Rectal smooth muscle tissue (tissue), 1 donor: ENCODE measurements at regions not wholly inside any gene's neighbourhood (a gene's known extent, or its start where the extent isn't known, plus 50 kb on each side); places are given as distances from the start of the nearest gene placed in this dataset.

ENCODE experiments used
- H3K27ac ChIP-seq: one replicate; pipeline ENCODE4 v1.7.0; 2013; ENCODE audit warnings: low read depth, low read length, inconsistent platforms
- H3K27me3 ChIP-seq: one replicate; pipeline ENCODE4 v1.7.0; 2013; ENCODE audit warnings: low read length; ENCODE audit not compliant: control insufficient read depth, insufficient read depth
- H3K36me3 ChIP-seq: one replicate; pipeline ENCODE4 v1.7.0; 2013; ENCODE audit warnings: low read length; ENCODE audit not compliant: control insufficient read depth, insufficient read depth
- H3K4me1 ChIP-seq: one replicate; pipeline ENCODE4 v1.7.0; 2013; ENCODE audit warnings: low read length; ENCODE audit not compliant: control insufficient read depth, insufficient read depth
- H3K4me3 ChIP-seq: one replicate; pipeline ENCODE4 v1.7.0; 2013; ENCODE audit warnings: low read length
- H3K9ac ChIP-seq: one replicate; pipeline ENCODE4 v1.7.0; 2013; ENCODE audit warnings: low read length

GRCh38 chr3:188000361-188000861 is 153.5 kb upstream of the LPP start:
- Histone ChIP-seq H3K4me3 (no peak overlapping the region), H3K27ac (no peak overlapping the region), H3K27me3 (no peaks in the 10 kb centered on the region), H3K36me3 (no peaks in the 10 kb centered on the region), H3K9ac (no peak overlapping the region), H3K4me1 (no peaks in the 10 kb centered on the region)

DNA sequence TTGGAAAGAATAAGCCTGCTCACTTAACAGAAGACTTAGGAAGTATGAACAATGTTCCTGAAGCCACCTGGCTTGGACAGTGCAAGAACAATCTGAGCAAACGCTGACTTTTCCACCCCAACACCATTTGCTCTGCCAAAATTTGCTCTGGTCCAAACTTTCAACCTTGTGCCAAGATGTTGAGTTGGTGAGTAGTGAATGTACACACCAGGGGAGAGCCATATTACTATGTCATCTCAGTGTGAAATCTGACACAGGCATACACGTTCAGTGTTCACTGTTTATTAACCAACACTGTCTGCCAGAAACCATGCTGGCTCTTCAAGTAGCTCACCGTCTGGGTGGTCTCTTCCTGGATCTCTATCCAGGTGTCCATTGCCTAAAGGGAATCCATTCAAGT is 152.9 kb upstream of the LPP start:
- Histone ChIP-seq H3K4me1 (no peaks in the 10 kb centered on the region), H3K27me3 (no peaks in the 10 kb centered on the region), H3K9ac (no peak overlapping the region), H3K4me3 (no peak overlapping the region), H3K27ac (no peak overlapping the region), H3K36me3 (no peaks in the 10 kb centered on the region)

DNA sequence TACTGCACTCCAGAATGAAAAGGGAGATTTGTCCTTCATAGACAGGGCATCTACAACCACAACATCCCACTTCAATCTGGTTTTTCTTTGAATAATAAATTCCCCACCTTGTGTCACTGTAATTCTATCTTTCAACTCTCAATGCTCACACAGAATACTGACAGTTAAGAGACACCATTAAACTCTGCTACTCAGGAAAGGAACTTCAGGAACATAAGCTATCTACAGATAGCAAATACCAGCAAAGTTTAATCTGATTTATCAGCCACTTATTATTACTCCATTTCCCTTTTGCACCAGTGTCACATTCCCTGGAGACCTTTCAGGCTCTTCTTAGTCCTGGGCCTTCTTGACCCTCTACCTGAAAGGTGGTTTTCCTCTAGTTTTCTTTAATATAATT is 152.0 kb upstream of the LPP start:
- Histone ChIP-seq H3K4me1 (no peaks in the 10 kb centered on the region), H3K27me3 (no peaks in the 10 kb centered on the region)

DNA sequence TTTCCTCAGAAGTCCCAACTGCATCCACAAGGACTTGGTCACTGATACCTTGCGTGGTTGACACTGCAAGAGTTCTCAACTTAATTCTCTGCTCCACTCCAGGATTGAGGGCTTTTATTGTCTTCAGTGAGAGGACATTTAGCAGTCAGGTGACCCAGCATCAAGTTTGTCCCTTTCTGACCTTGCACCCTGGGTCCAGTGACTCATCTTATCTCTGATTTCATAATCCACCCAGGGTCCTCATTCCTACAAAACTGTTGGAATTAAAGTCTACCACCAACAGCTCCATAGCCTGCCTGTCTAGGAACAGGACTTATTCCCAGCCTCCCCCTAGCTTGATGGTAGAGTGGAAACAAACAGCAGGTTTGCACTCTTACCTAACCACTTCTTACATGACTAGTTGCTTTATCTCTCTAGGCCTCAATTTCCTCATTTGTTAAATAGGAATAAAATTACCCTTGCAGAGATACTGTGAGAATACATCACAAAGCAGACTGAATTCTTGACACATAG is 151.3 kb upstream of the LPP start:
- no peaks in the 10 kb centered on the region for H3K4me1 ChIP-seq
- H3K9ac ChIP-seq = no peak overlapping the region
- H3K4me3 ChIP-seq = no peak overlapping the region
- H3K27me3 ChIP-seq = no peaks in the 10 kb centered on the region
- H3K36me3 ChIP-seq = no peaks in the 10 kb centered on the region
- H3K27ac ChIP-seq = no peak overlapping the region

More for the DNA sequence above, 152.0 kb upstream of the LPP start:
- no peak overlapping the region for H3K4me3 ChIP-seq
- no peak overlapping the region for H3K9ac ChIP-seq
- no peak overlapping the region for H3K27ac ChIP-seq
- no peaks in the 10 kb centered on the region for H3K36me3 ChIP-seq

GRCh38 chr3:188003188-188004171 is 150.5 kb upstream of the LPP start:
- Histone ChIP-seq H3K36me3 (no peaks in the 10 kb centered on the region), H3K4me3 (no peak overlapping the region), H3K4me1 (no peaks in the 10 kb centered on the region), H3K27me3 (no peaks in the 10 kb centered on the region), H3K27ac (no peak overlapping the region), H3K9ac (no peak overlapping the region)

GRCh38 chr3:188006726-188007393 is 147.1 kb upstream of the LPP start:
- Histone ChIP-seq H3K36me3 (no peaks in the 10 kb centered on the region), H3K9ac (no peak overlapping the region), H3K4me1 (no peaks in the 10 kb centered on the region), H3K27me3 (no peaks in the 10 kb centered on the region), H3K27ac (no peak overlapping the region), H3K4me3 (no peak overlapping the region)

- Histone ChIP-seq H3K27ac (no peak overlapping the region), H3K4me3 (no peak overlapping the region), H3K27me3 (no peaks in the 10 kb centered on the region), H3K9ac (no peak overlapping the region), H3K36me3 (no peaks in the 10 kb centered on the region), H3K4me1 (no peaks in the 10 kb centered on the region)
Measured at GRCh38 chr3:188007897-188008296, 146.1 kb upstream of the LPP start.

- Histone ChIP-seq H3K27me3 (no peaks in the 10 kb centered on the region), H3K4me1 (no peaks in the 10 kb centered on the region), H3K27ac (no peak overlapping the region), H3K4me3 (no peak overlapping the region), H3K36me3 (no peaks in the 10 kb centered on the region), H3K9ac (no peak overlapping the region)
Measured at GRCh38 chr3:188008582-188009213, 145.3 kb upstream of the LPP start.

GRCh38 chr3:188010478-188010877 is 143.5 kb upstream of the LPP start:
- no peaks in the 10 kb centered on the region for H3K4me1 ChIP-seq
- H3K27ac ChIP-seq = no peak overlapping the region
- no peak overlapping the region for H3K4me3 ChIP-seq
- H3K9ac ChIP-seq = no peak overlapping the region
- H3K27me3 ChIP-seq = no peaks in the 10 kb centered on the region
- no peaks in the 10 kb centered on the region for H3K36me3 ChIP-seq

DNA sequence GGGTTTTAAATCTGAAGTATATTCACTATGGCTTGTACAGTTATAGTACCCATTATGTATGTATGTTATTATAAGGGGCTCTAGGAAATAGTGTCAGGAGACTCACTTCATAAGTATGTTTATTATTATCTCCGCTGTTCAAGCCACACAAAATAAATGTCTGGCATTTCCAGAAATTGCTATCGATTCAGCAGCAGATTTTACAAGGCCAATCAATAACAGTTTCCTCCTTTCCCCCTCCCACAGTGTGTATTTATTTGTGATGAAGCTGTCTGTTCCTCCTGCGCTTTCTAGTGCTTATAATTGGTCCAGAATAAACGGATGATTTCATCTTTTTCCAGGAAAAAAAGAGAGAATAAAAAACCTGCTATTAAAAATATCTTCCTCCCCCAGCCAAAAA is 134.2 kb upstream of the LPP start:
- no peak overlapping the region for H3K9ac ChIP-seq
- H3K4me3 ChIP-seq = no peak overlapping the region
- H3K27me3 ChIP-seq = no peaks in the 10 kb centered on the region
- no peaks in the 10 kb centered on the region for H3K36me3 ChIP-seq
- no peaks in the 10 kb centered on the region for H3K4me1 ChIP-seq
- no peak overlapping the region for H3K27ac ChIP-seq

- Histone ChIP-seq H3K4me1 (no peaks in the 10 kb centered on the region), H3K4me3 (no peak overlapping the region), H3K9ac (no peak overlapping the region), H3K27me3 (no peaks in the 10 kb centered on the region), H3K27ac (no peak overlapping the region), H3K36me3 (no peaks in the 10 kb centered on the region)
Measured at GRCh38 chr3:188021041-188021440, 132.9 kb upstream of the LPP start.

DNA sequence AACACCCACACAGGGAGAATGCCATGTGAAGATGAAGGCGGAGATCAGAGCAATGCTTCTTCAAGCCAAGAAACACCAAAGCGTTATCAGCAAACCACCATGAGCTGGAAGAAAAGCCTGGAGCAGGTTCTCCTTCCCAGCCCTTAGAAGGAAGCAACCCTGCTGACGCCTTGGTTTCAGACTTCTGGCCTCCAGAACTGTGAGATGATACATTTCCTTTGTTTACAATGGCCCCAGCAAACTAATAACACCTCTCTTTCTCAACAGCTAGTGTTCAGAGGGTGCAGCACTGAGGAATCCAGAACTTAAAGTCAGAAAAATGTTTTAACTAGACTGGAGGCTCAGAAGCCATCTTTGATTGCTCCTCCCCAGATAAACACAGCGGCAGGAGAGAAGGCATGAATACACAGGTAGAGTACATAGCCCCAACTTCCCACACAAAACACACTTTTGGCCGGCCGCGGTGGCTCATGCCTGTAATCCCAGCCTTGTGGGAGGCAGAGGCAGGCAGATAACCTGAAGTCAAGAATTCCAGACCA is 132.4 kb upstream of the LPP start:
- Histone ChIP-seq H3K4me1 (no peaks in the 10 kb centered on the region), H3K36me3 (no peaks in the 10 kb centered on the region), H3K9ac (no peak overlapping the region), H3K27ac (no peak overlapping the region), H3K4me3 (no peak overlapping the region), H3K27me3 (no peaks in the 10 kb centered on the region)
